ENCODE measurements at regions not wholly inside any gene's neighbourhood (a gene's known extent, or its start where the extent isn't known, plus 50 kb on each side); places are given as distances from the start of the nearest gene placed in this dataset.

- TF ChIP-seq MAX (IDR thresholded peaks at IDR 0.05) (no peak), PRDM10 (CRISPR knock-in tag; IDR thresholded peaks at IDR 0.05; ENCODE audit: low read depth) (no peak), PHF8 (CRISPR knock-in tag; IDR thresholded peaks at IDR 0.05) (no peak), ZNF264 (CRISPR knock-in tag; IDR thresholded peaks at IDR 0.05) (no peak), NFE2L1 (CRISPR knock-in tag; IDR thresholded peaks at IDR 0.05; ENCODE audit: borderline replicate concordance) (no peak), ISX (CRISPR knock-in tag; conservative IDR thresholded peaks at IDR 0.05) (no peak), CC2D1A (CRISPR knock-in tag; IDR thresholded peaks at IDR 0.05) (no peak), YY1 (IDR thresholded peaks at IDR 0.05; ENCODE audit: insufficient read depth, insufficient replicate concordance, low read depth, low read length) (no peak), ZNF337 (CRISPR knock-in tag; IDR thresholded peaks at IDR 0.05; ENCODE audit: borderline replicate concordance, low read depth) (no peak), PAX8 (CRISPR knock-in tag; IDR thresholded peaks at IDR 0.05; ENCODE audit: borderline replicate concordance) (no peak), POLR2G (IDR thresholded peaks at IDR 0.05; ENCODE audit: low read depth, low read length) (no peak), EZH2 (conservative IDR thresholded peaks at IDR 0.05; ENCODE audit: low read depth, low read length) (no peak), POLR2AphosphoS5 (IDR thresholded peaks at IDR 0.05; ENCODE audit: low read depth, low read length) (no peak), PBX3 (CRISPR knock-in tag; IDR thresholded peaks at IDR 0.05; ENCODE audit: borderline replicate concordance) (no peak)
These were observed 59.5 kb upstream of the POU1F1 start for GRCh38 chr3:87335931-87336330.

Data from HepG2 (cell line).